ENCODE measurements at regions not wholly inside any gene's neighbourhood (a gene's known extent, or its start where the extent isn't known, plus 50 kb on each side); places are given as distances from the start of the nearest gene placed in this dataset.

GRCh38 chr1:106924360-106924759 is 132.1 kb upstream of the PRMT6 start:
- in situ Hi-C loops (cut with HindIII; ENCODE audit: low sequenced_read_pairs): no loop called here
- H3K4me3 ChIP-seq (ENCODE audit: low read depth, low read length): no peak overlapping the region
- no peak for TF ChIP-seq CTCF (IDR thresholded peaks at IDR 0.05; ENCODE audit: low read depth, low read length, missing control alignments)
- DNase-seq (ENCODE audit: low read depth): peak; percentile 18

GRCh38 chr1:106925750-106926149 is 130.7 kb upstream of the PRMT6 start:
- in situ Hi-C loops (cut with HindIII; ENCODE audit: low sequenced_read_pairs): no loop called here
- H3K4me3 ChIP-seq (ENCODE audit: low read depth, low read length): no peak overlapping the region
- no peak for DNase-seq (ENCODE audit: low read depth)
- TF ChIP-seq CTCF (IDR thresholded peaks at IDR 0.05; ENCODE audit: low read depth, low read length, missing control alignments): no peak

- no peak for DNase-seq (ENCODE audit: low read depth)
- no peak for TF ChIP-seq CTCF (IDR thresholded peaks at IDR 0.05; ENCODE audit: low read depth, low read length, missing control alignments)
- H3K4me3 ChIP-seq (ENCODE audit: low read depth, low read length): no peak overlapping the region
- in situ Hi-C loops (cut with HindIII; ENCODE audit: low sequenced_read_pairs): no loop called here
Observed at GRCh38 chr1:106926803-106927582, 129.5 kb upstream of the PRMT6 start.

GRCh38 chr1:106937104-106937503 is 119.4 kb upstream of the PRMT6 start:
- in situ Hi-C loops (cut with HindIII; ENCODE audit: low sequenced_read_pairs): no loop called here
- no peak overlapping the region for H3K4me3 ChIP-seq (ENCODE audit: low read depth, low read length)
- no peak for TF ChIP-seq CTCF (IDR thresholded peaks at IDR 0.05; ENCODE audit: low read depth, low read length, missing control alignments)
- DNase-seq (ENCODE audit: low read depth): peak; percentile 87

GRCh38 chr1:106944721-106945120 is 111.8 kb upstream of the PRMT6 start:
- no peak overlapping the region for H3K4me3 ChIP-seq (ENCODE audit: low read depth, low read length)
- no peak for TF ChIP-seq CTCF (IDR thresholded peaks at IDR 0.05; ENCODE audit: low read depth, low read length, missing control alignments)
- DNase-seq (ENCODE audit: low read depth): no peak
- in situ Hi-C loops (cut with HindIII; ENCODE audit: low sequenced_read_pairs): no loop called here

GRCh38 chr1:106952776-106953175 is 103.7 kb upstream of the PRMT6 start:
- in situ Hi-C loops (cut with HindIII; ENCODE audit: low sequenced_read_pairs): no loop called here
- H3K4me3 ChIP-seq (ENCODE audit: low read depth, low read length): no peak overlapping the region
- no peak for TF ChIP-seq CTCF (IDR thresholded peaks at IDR 0.05; ENCODE audit: low read depth, low read length, missing control alignments)
- no peak for DNase-seq (ENCODE audit: low read depth)
